ENCODE measurements at regions not wholly inside any gene's neighbourhood (a gene's known extent, or its start where the extent isn't known, plus 50 kb on each side); places are given as distances from the start of the nearest gene placed in this dataset.
"Not testable (repeated sequence)": the region's sequence is repeated elsewhere in the genome, so short reads cannot be mapped to it uniquely, and the experiment has no call there.

GRCh38 chr2:207216457-207216856, 50.7 kb upstream of the KLF7 start:
- no peak for DNase-seq

- no peak for DNase-seq
These were observed 51.7 kb upstream of the KLF7 start for GRCh38 chr2:207217442-207217841.

GRCh38 chr2:207219081-207219630, 53.4 kb upstream of the KLF7 start:
- DNase-seq, result no peak

GRCh38 chr2:207219676-207220501, 54.1 kb upstream of the KLF7 start:
- DNase-seq, result no peak

GRCh38 chr2:207221731-207222130, 56.0 kb upstream of the KLF7 start:
- no peak for DNase-seq

GRCh38 chr2:207223051-207223450, 57.3 kb upstream of the KLF7 start:
- no peak for DNase-seq

- DNase-seq, result no peak
These were observed 58.6 kb upstream of the KLF7 start for GRCh38 chr2:207224381-207224780.

- no peak for DNase-seq
These were observed 59.2 kb upstream of the KLF7 start for GRCh38 chr2:207224791-207225482.

- no peak for DNase-seq
These were observed 60.0 kb upstream of the KLF7 start for GRCh38 chr2:207225773-207226172.

- no peak for DNase-seq
These were observed 60.5 kb upstream of the KLF7 start for GRCh38 chr2:207226243-207226642.

GRCh38 chr2:207226671-207227061, 60.9 kb upstream of the KLF7 start:
- no peak for DNase-seq

GRCh38 chr2:207227062-207227748, 61.5 kb upstream of the KLF7 start:
- DNase-seq, result no peak

- no peak for DNase-seq
These were observed 62.0 kb upstream of the KLF7 start for GRCh38 chr2:207227749-207228145.

GRCh38 chr2:207228402-207228801, 62.7 kb upstream of the KLF7 start:
- no peak for DNase-seq

- no peak for DNase-seq
These were observed 63.4 kb upstream of the KLF7 start for GRCh38 chr2:207229161-207229560.

GRCh38 chr2:207230261-207231105, 64.7 kb upstream of the KLF7 start:
- DNase-seq, result peak; percentile 6

- DNase-seq, result no peak
These were observed 65.5 kb upstream of the KLF7 start for GRCh38 chr2:207231106-207231865.

- no peak for DNase-seq
These were observed 66.2 kb upstream of the KLF7 start for GRCh38 chr2:207231967-207232366.

GRCh38 chr2:207233141-207233540, 67.4 kb upstream of the KLF7 start:
- DNase-seq, result not testable (repeated sequence)

- DNase-seq, result no peak
These were observed 68.0 kb upstream of the KLF7 start for GRCh38 chr2:207233731-207234130.

GRCh38 chr2:207235621-207236020, 69.9 kb upstream of the KLF7 start:
- no peak for DNase-seq
